Activated CD8-positive, alpha-beta memory T cell treated with anti-CD3 and anti-CD28 coated beads for 24 hours (primary cell): ENCODE measurements at regions not wholly inside any gene's neighbourhood (a gene's known extent, or its start where the extent isn't known, plus 50 kb on each side); places are given as distances from the start of the nearest gene placed in this dataset.
"Not testable (repeated sequence)": the region's sequence is repeated elsewhere in the genome, so short reads cannot be mapped to it uniquely, and the experiment has no call there.

Experiments
- DNase-seq: peaks from one replicate; pipeline ENCODE4 v3.0.0-alpha.2; 2020

- DNase-seq, result no peak
These were observed 345.2 kb upstream of the KITLG start for GRCh38 chr12:88925454-88925853.

DNA sequence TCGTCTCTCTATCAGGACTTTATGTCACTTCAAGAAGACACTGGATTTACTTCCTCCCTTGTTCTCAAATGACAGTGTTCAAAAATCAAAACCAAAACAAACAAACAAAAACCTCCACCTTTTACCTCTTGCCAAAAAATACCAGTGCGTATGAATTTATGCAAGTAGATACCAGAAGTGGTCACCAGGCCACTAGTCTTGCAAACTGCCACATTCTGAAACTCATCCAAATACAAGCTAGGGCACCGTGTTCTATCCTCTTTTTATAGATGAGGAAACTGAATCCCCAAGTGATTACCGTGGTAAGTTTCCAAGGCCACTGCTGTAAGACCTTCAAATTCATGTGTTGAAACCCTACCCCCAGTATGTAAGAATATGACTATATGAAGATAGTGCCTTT is 343.9 kb upstream of the KITLG start:
- DNase-seq, result no peak

DNA sequence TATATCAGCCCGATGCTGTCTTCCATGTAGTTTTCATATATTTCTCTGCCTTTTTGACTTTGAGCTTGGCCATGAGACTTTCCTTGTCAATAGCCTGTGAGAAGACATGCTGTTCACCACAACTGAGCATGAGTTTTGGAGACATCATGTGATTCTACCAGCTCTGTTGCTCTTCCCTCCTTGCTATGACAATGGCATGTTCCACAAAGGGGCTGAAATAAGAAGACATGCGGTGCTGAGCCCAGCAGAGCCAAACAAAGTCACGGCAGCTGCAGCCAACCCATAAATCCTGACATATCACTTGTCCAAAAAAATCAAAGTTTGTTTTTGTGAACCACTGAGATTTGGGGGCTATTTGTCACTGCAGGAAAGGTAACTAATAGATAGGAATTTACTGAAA is 343.4 kb upstream of the KITLG start:
- no peak for DNase-seq

- DNase-seq, result no peak
These were observed 342.5 kb upstream of the KITLG start for GRCh38 chr12:88922816-88923215.

- no peak for DNase-seq
These were observed 341.7 kb upstream of the KITLG start for GRCh38 chr12:88921890-88922532.

- no peak for DNase-seq
These were observed 341.2 kb upstream of the KITLG start for GRCh38 chr12:88921434-88921833.

GRCh38 chr12:88918161-88918560 is 337.9 kb upstream of the KITLG start:
- no peak for DNase-seq

GRCh38 chr12:88914967-88915366 is 334.7 kb upstream of the KITLG start:
- no peak for DNase-seq

- DNase-seq, result no peak
These were observed 329.2 kb upstream of the KITLG start for GRCh38 chr12:88909510-88909909.

GRCh38 chr12:88908345-88908744 is 328.1 kb upstream of the KITLG start:
- DNase-seq, result no peak

- no peak for DNase-seq
These were observed 324.4 kb upstream of the KITLG start for GRCh38 chr12:88904705-88905104.

DNA sequence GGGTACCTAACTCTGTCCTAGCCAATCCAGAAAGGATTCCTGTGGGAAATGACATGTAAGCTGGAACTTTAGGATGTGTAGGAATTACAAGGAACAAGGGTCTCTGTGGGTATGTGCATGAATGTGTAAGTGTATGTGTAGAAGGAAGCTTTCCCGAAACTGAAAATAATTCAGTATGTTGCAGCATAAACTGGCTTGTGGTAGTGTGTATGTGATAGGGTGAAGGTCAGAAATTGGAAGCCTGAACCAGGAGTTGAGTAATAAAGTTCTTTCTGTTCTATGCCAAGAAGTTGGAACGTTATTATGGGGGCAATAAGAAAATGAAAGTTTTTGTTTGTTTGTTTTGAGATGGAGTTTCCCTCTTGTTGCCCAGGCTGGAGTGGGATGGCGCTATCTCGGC is 323.1 kb upstream of the KITLG start:
- DNase-seq, result no peak

- DNase-seq, result no peak
These were observed 317.5 kb upstream of the KITLG start for GRCh38 chr12:88897723-88898122.

- DNase-seq, result no peak
These were observed 316.7 kb upstream of the KITLG start for GRCh38 chr12:88896958-88897357.

DNA sequence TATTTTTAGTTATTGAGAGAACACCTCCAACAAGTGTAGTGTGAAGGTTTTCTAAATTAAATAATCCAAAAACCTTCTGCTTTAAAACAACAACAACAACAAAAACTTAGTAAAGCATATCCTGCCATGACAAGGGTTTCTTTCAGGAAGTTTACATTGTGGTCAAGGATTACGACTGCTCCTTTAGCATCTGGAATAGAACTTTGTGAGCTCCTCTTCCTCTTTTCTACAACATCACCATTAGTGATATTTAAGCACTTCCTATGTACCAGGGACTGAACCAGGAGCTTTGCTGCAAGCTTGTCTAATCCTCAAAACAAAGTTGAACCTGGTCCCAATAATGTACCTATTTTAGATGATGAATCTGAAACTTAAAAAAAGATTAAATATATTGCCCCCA is 315.4 kb upstream of the KITLG start:
- no peak for DNase-seq

DNA sequence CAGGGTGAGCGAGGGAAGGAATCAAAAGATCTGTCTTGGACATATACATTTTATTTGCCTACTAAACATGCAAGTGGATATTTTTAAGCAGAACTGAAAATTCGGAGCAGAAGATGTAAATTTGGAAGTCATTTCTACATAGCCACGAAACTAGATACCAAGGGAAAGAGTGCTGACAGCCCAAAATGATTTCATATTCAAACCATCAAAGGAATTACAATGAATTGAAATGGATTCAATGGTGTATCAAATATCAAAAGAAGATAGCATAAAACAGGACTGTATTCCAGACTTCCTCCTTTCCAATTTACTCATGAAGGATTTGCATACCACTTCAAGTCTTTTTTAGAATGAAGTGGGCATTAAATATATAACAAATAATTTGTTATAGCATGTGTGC is 313.5 kb upstream of the KITLG start:
- DNase-seq, result no peak

DNA sequence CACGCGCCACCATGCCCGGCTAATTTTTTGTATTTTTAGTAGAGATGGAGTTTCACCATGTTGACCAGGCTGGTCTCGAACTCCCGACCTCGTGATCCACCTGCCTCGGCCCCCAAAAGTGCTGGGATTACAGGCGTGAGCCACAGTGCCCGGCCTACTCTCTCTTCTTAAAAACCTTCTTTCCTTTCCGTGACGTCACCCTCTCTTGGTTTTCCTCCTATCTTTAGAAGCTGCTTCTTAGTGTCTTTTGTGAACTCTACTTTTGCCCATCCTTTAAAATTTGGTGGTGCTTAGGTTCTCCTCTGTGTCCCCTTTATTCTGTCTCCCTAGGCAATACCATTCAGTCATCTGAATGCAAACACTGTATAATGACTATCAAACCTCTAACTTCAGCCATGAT is 311.2 kb upstream of the KITLG start:
- DNase-seq, result not testable (repeated sequence)

DNA sequence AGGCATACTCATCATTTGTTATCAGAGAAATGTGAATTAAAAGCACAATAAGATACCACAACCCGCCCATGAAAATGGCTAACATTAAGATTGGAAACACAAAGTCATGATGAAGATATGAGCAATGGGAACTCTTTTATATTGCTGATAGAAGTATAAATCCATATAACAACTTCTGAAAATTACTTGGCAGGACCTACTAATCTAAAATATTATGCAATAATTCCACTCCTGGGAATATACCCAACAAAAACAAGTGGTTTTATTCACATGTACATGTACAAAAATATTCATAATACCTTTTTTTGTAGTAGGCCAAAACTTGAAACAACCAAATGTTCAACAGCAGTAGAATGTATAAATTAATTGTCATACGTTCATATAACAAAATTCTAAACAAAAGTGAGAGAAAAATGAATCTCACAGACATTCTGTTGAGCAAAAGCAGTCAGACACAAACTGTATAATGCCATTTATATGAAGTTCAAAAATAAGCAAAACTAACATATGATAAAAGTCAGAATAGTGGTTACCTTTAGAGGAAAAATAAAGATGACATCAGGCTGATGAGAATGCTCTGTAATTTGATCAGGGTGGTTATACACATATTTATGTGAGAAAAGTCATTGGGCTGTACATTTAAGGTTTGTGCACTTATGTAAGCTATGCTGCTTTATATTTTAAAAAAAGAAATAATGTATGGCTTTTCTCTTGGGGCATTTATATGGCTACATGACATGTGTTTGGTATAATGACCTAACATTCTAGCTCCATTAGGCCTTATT is 309.2 kb upstream of the KITLG start:
- no peak for DNase-seq

DNA sequence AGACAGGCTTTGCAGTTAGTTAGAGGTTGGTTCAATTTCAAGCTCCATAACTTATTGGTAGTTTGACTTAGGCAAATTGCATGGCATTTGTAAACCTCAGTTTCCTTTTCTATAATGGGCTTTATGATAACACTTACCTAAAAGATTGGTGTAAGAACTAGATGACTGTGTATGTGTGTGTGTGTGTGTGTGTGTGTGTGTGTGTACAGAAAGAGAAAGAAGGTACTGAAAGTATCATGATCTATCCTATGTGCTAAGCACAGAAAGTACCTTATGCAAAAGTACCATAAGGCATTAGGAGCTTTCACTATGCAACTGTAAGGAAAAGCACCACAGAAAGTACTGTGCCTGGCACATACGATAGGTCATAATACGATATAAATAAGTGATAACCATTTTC is 304.3 kb upstream of the KITLG start:
- no peak for DNase-seq

DNA sequence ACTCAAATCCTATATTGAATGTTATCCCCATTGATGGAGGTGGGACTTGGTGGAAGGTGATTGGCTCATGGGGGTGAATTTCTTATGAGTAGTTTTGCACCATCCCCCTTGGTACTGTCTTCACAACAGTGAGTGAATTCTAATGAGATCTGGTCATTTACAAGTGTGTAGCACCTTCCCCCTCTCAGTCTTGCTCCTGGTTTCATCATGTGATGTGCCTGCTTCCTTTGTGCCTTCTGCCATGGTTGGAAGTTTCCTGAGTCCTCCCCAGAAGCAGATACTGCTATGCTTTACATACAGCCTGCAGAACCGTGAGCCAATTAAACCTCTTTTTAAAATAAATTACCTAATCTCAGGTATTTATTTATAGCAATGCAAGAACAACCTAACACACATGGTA is 302.4 kb upstream of the KITLG start:
- no peak for DNase-seq

DNA sequence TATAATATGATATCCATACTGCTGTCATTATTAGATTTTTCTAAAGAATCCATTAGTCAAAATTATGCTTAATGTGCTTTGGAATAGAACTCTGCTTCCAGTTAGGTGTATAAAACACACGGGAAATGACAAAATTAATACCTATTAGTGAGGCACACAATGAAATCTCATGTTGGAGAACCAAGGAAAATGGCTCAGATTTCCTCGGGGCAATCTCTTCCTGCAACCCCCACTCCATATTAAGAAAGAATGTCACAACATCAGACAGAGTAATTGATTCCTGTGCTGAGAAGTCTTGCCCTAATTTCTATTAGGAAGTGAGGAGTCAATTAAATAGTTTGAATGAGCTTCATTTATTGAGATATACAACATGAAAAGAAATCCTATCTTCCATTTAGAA is 299.8 kb upstream of the KITLG start:
- DNase-seq, result no peak

DNA sequence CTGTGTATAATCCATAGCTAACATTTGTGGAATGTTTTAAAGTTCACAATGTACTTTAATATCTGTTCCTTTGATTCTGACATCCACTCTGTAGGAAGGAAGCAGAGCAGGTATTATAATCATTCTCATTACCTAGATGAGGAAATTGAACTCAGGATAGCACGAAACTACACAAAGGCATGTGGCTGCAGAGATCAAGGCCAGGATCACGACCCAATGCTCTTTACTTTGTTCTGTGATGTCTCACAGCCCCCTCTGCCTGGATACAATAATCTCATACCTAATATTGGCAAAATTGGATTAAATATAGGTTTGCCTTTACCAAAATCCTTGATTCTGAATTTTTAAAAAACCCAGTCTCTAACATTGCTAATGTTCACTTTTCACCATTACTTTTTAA is 298.0 kb upstream of the KITLG start:
- DNase-seq, result no peak

DNA sequence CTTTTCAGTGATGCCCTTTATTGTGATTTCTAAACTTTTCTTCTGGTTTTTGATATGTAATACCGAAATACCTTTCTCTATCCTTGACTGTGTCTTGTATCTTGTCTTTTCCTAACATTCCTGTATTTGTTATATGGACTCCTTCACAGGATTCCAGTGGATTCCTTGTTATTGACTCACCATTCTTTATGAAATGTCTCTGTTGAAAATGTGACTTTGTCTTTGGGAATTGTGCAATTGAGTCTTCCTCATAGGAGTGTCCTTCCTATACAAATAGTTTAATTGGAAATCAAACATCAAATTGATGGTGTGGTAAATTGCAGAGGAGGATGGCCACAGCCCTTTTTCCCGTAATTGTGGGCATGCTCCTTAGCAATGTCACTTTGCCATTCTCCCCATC is 296.6 kb upstream of the KITLG start:
- no peak for DNase-seq

DNA sequence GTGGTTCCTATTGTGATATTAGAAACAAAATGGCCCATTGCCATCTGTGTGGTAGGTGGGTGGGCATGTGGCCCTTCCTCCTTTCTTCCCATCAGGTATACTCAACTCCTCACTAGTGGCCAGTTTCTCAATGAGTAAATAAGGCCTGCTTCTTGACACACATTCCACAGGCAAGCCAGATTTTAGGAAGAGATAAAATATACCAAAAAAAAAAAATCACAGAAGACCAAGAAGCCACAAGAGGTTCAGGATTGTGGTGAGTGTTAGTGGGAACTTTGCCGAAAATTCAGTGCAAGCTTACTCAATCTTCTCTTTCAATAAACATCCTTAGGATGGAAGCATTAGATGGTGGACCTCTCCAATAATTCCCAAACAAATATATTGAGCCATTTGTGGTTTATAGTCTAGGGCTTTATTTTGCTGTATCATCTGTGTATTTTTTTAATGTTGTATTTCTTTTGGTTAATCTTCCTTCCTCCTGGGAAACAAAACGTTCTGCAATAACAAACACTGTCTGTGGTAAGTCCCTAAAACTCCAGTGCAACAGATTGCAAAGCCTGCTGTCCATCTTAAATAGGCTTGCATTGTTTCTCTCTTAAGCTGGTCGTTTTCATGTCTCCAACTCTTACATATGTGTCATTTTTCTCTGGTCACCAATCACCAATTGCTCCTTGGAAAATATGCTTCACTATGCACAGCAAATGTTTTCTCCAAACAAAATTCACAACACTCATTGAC is 289.9 kb upstream of the KITLG start:
- DNase-seq, result no peak
